Gastrocnemius medialis (tissue), 4 donors: ENCODE measurements at regions not wholly inside any gene's neighbourhood (a gene's known extent, or its start where the extent isn't known, plus 50 kb on each side); places are given as distances from the start of the nearest gene placed in this dataset.

Source experiments
- ATAC-seq, 2 donors: fragments of 150-250 bp; one replicate each; pipeline ENCODE4 v1.9.1; 2016
- DNase-seq, 2 donors: peaks; one replicate each; pipeline ENCODE4 v3.0.0-alpha.2; 2019
- H3K27ac ChIP-seq, 4 donors: fragments of 200-600 bp; sonication (generic); 1 replicate in 1 of 4; 2 replicates in 3 of 4; pipeline ENCODE4 v1.5.1; 2016 to 2018; ENCODE audit warnings: mild to moderate bottlenecking in 2 of 4, moderate library complexity in 1 of 4
- H3K27me3 ChIP-seq, 3 donors: fragments of 200-600 bp; sonication (generic) in 2 of 3; 1 replicate in 1 of 3; 2 replicates in 2 of 3; pipeline versions ENCODE4 v1.5.1 to v1.6.0; 2016 to 2019; ENCODE audit warnings: mild to moderate bottlenecking in 1 of 3, moderate library complexity in 1 of 3
- H3K36me3 ChIP-seq, 2 donors: fragments of 200-600 bp; sonication (generic) in 1 of 2; one replicate each; pipeline ENCODE4 v1.5.1; 2017 to 2018
- H3K4me1 ChIP-seq, 2 donors: fragments of 200-600 bp; sonication (generic) in 1 of 2; one replicate each; pipeline ENCODE4 v1.5.1; 2016 to 2017; ENCODE audit warnings: mild to moderate bottlenecking in 2 of 2
- H3K4me3 ChIP-seq, 4 donors: fragments of 200-600 bp; sonication (generic) in 3 of 4; 1 replicate in 1 of 4; 2 replicates in 3 of 4; pipeline ENCODE4 v1.5.1; 2016 to 2019; ENCODE audit warnings: mild to moderate bottlenecking in 2 of 4
- H3K9me3 ChIP-seq, 3 donors: fragments of 200-600 bp; sonication (generic) in 2 of 3; 1 replicate in 1 of 3; 2 replicates in 2 of 3; pipeline ENCODE4 v1.5.1; 2016 to 2019
- CTCF ChIP-seq, 5 experiments: fragments of 450-650 bp in 3 of 5; fragments of 200-600 bp in 2 of 5; sonication (generic) in 2 of 5; IDR thresholded peaks in 4 of 5; conservative IDR thresholded peaks in 1 of 5; 1 replicate in 4 of 5; 2 replicates in 1 of 5; pipeline ENCODE4 v1.5.1; 2016 to 2019; ENCODE audit warnings: antibody characterized with exemption in 5 of 5, mild to moderate bottlenecking in 3 of 5, moderate library complexity in 3 of 5
- POLR2A ChIP-seq, 2 donors: fragments of 450-650 bp; IDR thresholded peaks; one replicate each; pipeline ENCODE4 v1.6.1; 2017; ENCODE audit warnings: antibody characterized with exemption in 2 of 2, mild to moderate bottlenecking in 2 of 2, moderate library complexity in 2 of 2
- in situ Hi-C, 4 donors: fragments of 200-750 bp; cut with MboI; loops; one replicate each; pipeline versions ENCODE4 v1.15.0 to v1.8.0; 2017; ENCODE audit warnings: low sequenced_read_pairs in 4 of 4
- intact Hi-C: fragments of 100-400 bp; cut with DNase I; formaldehyde crosslinking; loops from one replicate; pipeline ENCODE4 v1.15.1; 2023; ENCODE audit warnings: low total_unique reads

DNA sequence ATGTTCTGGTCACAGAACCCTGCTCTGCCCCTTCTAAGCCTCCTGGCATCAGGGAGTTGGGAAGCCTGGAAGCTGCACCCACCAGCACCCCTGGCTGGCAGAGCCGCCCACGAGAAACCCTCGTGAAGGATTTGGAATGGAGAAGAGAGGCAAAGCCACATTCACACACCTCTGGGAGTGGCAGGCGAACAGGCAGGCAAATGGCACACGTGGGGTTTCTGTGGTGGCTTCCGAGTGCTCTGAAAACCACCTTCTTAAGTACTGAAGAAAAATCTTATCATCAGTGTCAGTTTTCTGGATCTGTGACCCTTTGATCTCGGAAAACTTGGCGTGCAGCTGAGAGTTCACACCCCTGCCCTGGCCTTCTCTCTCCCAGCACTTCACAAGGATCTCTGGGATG lies 442.2 kb upstream of the FRG1 start:
- ATAC-seq (no peak), DNase-seq (no peak)
- TF ChIP-seq POLR2A (IDR thresholded peaks at IDR 0.05), result no peak
- TF ChIP-seq CTCF (IDR thresholded peaks at IDR 0.05 in 4 of 5, conservative IDR thresholded peaks at IDR 0.05 in 1 of 5), result no peak
- H3K27me3 ChIP-seq, result no peaks in the 10 kb centered on the region
- no peak overlapping the region for H3K4me3 ChIP-seq
- intact Hi-C loops (no loop called here), in situ Hi-C loops (no loop called here)
- H3K4me1 ChIP-seq, result no peaks in the 10 kb centered on the region
- H3K36me3 ChIP-seq, result no peaks in the 10 kb centered on the region
- H3K27ac ChIP-seq, result no peak overlapping the region
- H3K9me3 ChIP-seq, result no peaks in the 10 kb centered on the region

- ATAC-seq (no peak), DNase-seq (no peak)
- Histone ChIP-seq H3K27me3 (no peaks in the 10 kb centered on the region), H3K4me3 (no peak overlapping the region), H3K4me1 (no peaks in the 10 kb centered on the region), H3K27ac (no peak overlapping the region), H3K36me3 (no peaks in the 10 kb centered on the region), H3K9me3 (no peaks in the 10 kb centered on the region)
- intact Hi-C loops (no loop called here), in situ Hi-C loops (no loop called here)
- TF ChIP-seq CTCF (IDR thresholded peaks at IDR 0.05 in 4 of 5, conservative IDR thresholded peaks at IDR 0.05 in 1 of 5), result no peak
- no peak for TF ChIP-seq POLR2A (IDR thresholded peaks at IDR 0.05)
Measured at GRCh38 chr4:189499696-189500095, 441.0 kb upstream of the FRG1 start.

DNA sequence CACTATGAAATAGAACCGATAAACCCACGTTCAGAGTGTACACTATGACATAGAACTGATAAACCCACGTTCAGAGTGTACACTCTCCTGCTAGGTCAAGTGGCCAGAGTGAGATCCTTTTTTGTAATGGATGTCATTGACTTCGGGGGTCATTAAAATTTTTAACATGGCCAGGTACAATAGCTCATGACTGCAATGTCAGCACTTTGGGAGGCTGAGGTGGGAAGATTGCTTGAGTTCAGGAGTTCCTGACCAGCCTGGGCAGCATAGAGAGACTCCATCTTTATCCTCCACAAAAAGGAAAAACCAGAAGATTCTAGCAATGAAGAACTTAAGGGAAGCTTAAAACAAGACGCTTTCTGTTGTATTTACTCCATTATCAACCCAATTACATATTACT lies 439.7 kb upstream of the FRG1 start:
- no peaks in the 10 kb centered on the region for H3K4me1 ChIP-seq
- ATAC-seq (no peak), DNase-seq (no peak)
- TF ChIP-seq CTCF (IDR thresholded peaks at IDR 0.05 in 4 of 5, conservative IDR thresholded peaks at IDR 0.05 in 1 of 5), result no peak
- TF ChIP-seq POLR2A (IDR thresholded peaks at IDR 0.05), result no peak
- no peak overlapping the region for H3K4me3 ChIP-seq
- intact Hi-C loops (no loop called here), in situ Hi-C loops (no loop called here)
- H3K9me3 ChIP-seq, result no peaks in the 10 kb centered on the region
- no peaks in the 10 kb centered on the region for H3K27me3 ChIP-seq
- no peak overlapping the region for H3K27ac ChIP-seq
- no peaks in the 10 kb centered on the region for H3K36me3 ChIP-seq

DNA sequence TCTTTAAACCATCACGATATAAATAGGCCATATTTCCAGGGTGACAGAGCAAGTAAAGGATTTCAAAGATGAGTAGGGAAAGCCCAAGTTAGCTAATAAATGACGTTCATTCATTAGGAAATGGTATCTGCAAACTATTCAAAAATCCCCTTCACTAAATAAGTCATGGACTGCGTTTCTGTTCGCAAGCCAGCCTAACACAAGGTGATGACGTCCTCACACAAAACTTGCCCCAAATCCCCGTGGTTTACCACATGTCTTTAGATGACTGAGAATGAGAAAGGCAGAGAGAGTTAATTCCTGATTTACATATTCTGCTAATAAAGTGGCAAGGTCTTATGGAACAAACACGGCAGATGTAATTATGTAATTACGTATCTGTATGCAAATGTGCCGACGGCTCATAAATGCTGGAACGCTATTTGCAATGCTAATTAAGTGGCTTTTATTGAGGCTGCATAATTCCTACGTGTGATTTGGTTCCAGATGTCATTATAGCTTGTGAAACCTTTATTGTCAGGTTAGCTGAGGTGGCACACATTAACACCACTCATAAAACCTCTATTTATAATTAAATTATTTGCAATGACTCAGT lies 437.7 kb upstream of the FRG1 start:
- Histone ChIP-seq H3K27ac (no peak overlapping the region), H3K27me3 (no peaks in the 10 kb centered on the region), H3K36me3 (no peaks in the 10 kb centered on the region), H3K4me1 (no peaks in the 10 kb centered on the region), H3K9me3 (no peaks in the 10 kb centered on the region), H3K4me3 (no peak overlapping the region)
- in situ Hi-C loops, result no loop called here
- no peak for ATAC-seq
- no peak for DNase-seq
- TF ChIP-seq CTCF (IDR thresholded peaks at IDR 0.05 in 4 of 5, conservative IDR thresholded peaks at IDR 0.05 in 1 of 5) (no peak), POLR2A (IDR thresholded peaks at IDR 0.05) (no peak)
- intact Hi-C loops, result no loop called here

DNA sequence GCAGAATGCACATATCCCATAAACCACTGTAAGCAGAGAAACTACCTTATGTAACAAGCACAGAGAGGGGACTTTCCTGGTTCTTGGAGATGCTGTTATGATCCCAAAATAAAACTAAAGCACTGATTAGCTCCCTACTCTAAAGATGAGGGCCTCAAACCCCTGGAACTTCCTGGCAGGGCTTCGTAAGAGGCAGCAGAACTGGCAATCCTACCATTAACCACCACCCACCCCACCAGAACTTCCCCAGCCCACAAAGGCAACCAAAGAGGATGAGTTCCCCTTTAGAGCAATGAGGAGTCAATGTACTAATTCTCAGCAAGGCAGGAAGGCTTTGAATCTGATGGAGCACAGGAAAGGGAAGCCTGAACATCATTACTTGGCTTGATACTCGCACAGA lies 436.5 kb upstream of the FRG1 start:
- Histone ChIP-seq H3K27me3 (no peaks in the 10 kb centered on the region), H3K27ac (no peak overlapping the region), H3K9me3 (no peaks in the 10 kb centered on the region), H3K4me3 (no peak overlapping the region), H3K4me1 (no peaks in the 10 kb centered on the region), H3K36me3 (no peaks in the 10 kb centered on the region)
- no peak for DNase-seq
- in situ Hi-C loops (no loop called here), intact Hi-C loops (no loop called here)
- ATAC-seq, result no peak
- TF ChIP-seq POLR2A (IDR thresholded peaks at IDR 0.05) (no peak), CTCF (IDR thresholded peaks at IDR 0.05 in 4 of 5, conservative IDR thresholded peaks at IDR 0.05 in 1 of 5) (no peak)
